CD4-positive, alpha-beta T cell treated with Interleukin-2 at 100 ng/mL for 4 hours (primary cell): ENCODE measurements at regions not wholly inside any gene's neighbourhood (a gene's known extent, or its start where the extent isn't known, plus 50 kb on each side); places are given as distances from the start of the nearest gene placed in this dataset.

Experiments used
- DNase-seq: peaks from one replicate; pipeline ENCODE4 v3.0.0-alpha.2; 2020; ENCODE audit warnings: low spot score

GRCh38 chr5:57836331-57836730, 353.7 kb upstream of the ACTBL2 start:
- no peak for DNase-seq

DNA sequence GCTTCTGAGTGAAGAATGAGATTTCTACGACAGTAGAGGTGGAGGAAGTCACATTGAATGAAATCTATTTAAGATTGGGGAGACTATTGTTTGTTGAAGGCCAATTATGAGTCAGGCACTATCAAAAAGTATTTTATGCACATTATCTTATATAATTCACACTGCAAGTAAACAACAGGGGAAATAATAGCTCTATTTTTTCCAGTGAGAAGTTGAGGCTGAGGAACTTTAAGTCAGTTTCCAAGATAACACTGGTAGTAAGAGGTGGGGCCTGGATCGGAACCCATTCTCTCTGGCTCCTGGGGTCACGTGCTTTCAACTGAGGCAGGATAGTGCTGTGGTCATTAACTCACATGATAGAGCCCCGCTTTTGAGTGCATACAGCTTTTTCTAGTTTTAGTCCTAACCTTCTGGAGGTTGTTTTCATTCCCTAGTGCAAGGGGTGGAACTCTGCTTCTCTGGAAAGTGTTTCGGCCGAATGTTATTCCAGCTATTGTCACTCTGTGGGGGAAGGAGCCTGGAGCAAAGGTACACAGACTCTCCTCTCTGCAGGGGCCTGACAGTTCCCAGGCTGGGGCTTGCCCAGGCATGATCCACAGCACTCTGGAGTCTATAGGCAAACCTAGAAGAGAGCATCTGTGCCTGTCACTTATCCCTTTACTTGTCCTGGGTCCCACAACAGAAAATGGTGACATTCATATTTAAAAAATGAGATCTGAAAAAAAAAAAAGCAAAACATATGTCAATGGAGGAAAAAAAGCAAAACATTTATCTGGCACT, 352.4 kb upstream of the ACTBL2 start:
- DNase-seq = no peak

DNA sequence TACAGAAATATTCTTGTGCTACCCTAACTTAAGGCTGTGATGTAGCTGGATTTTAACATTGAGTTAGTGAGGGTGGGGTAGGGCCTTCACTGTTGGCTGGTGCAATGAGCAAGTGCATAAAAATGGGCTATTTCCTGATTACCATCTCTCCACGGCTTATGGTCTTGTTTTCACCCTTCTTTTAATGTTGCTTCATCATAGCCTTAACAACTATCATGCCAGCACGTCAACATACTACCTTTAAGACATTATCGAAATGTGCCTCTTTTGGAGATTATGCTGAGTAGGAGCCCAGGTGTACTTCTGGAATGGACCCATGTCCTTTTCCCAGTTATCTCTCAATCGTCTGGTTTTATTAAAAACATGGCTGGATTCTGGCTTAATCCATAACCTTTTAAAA, 350.9 kb upstream of the ACTBL2 start:
- no peak for DNase-seq

DNA sequence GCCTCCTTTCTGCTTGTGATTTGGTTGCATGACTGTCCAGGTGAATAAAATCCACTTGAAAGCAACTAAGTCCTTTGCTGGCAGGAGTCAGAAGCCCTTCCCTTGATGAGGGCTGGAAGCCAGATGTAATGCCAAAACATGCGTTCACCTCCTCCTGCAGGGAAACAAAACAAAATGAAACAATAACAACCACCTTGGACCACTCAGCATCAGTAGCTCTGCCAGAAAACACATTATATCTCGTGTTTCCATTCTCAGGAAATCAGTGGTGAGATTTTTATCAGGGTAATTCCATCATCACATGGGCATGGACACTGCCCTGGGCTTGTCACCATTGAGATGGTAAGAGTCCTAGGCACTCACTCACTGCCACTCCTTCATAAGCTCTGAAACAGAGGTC, 350.3 kb upstream of the ACTBL2 start:
- DNase-seq = no peak

DNA sequence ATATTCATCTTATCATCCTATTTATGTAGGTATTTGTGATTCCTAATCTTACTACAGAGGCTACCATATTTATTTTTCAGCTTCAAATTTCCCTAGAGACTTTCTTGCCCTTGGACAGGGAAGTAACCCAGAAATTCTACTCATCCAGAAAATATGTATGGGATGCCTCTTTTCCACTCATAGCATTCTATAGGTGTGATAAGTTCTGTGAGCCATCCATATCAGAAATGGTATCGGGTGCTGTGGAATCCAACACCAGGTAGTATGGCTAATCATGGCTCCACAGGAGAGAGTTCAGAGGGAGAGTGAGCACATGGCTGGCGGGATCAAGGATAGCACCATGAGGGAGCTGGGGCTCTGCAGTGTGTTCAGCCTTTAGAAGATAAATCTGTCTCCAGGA, 349.3 kb upstream of the ACTBL2 start:
- no peak for DNase-seq

DNA sequence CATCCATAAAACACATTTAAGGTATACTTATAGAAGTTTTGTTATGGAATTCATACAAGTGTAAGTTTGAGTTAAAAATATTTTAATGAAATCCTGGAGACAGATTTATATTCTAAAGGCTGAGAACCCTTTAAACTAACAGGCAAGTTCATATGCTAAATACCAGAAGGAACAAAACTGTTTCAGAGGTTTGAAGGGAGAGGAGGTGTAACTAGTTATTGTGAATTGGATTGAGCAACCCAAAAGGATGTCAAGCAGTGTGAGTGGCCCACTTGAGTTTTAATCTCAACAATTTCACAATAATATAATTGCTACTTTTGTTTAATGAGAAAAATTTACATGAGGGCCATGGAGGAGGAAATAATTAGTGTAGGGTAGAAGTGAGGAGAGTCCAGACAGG, 348.5 kb upstream of the ACTBL2 start:
- DNase-seq = no peak

GRCh38 chr5:57828221-57828620, 345.6 kb upstream of the ACTBL2 start:
- no peak for DNase-seq

DNA sequence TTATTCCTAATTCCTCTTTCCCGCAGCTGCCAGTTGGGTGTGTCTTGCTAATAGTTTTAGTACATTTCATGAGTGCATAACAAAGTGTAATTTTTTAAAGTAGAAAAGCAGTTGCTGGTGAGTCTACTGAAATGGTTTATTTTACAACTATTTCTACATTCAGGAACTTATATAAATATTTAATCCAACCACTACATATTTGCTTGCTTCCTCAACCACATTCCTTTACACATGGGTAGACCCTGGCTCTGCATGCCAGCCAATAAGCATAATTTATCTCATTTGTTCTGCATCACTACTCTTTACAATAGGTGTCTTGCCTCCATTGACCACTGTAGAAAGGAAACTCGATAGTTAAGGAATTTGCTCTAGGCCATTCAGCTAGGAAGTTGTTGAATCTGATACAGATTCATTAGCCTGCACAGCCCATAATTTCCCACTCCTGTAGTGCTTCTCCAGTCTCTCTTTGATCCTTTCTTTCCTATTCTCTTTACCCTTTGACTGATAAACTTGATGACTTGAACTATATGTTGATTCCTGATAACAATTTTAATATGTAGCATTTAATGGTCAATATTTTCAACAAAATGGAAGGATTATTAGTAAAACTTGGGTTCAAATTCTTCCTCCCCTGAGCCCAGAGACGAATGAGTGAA, 342.5 kb upstream of the ACTBL2 start:
- DNase-seq = no peak

- no peak for DNase-seq
Observed at GRCh38 chr5:57824623-57825022, 342.0 kb upstream of the ACTBL2 start.

DNA sequence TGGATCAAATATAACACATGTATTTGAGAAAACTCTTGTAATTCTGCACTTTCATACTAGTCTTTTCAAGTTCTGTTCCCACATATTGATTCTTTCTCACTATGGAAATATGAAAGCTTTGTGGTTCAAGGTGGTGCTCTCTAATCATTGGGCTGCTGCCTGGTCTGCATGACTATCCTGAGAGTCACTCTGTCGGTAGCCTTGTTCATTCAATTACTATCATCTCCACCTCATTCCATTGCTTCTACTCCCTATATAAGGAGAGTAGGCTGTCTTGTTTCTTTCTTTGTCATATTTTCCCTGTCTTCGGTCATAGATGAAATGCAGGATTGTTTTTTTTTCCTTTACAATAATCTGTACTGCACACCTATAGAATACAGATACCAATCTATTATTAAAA, 341.4 kb upstream of the ACTBL2 start:
- no peak for DNase-seq

DNA sequence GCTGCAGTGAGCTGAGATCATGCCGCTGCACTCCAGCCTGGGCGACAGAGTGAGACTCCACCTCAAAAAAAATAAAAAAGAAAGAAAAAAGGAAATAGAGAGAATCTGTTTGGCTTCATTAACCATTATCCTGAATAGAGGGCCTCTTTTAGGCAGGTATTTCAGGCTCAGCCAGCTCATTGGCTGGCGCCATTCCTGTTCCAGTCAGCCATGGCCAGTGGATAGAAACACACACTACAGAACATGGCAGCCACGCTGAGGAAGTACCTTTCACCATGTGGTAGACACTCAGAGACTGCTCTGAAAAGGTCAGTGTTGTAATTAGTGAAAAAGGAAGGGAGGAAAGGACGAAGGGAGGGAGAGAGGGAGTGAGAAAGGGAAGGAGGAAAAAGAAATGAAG, 340.0 kb upstream of the ACTBL2 start:
- DNase-seq = no peak

DNA sequence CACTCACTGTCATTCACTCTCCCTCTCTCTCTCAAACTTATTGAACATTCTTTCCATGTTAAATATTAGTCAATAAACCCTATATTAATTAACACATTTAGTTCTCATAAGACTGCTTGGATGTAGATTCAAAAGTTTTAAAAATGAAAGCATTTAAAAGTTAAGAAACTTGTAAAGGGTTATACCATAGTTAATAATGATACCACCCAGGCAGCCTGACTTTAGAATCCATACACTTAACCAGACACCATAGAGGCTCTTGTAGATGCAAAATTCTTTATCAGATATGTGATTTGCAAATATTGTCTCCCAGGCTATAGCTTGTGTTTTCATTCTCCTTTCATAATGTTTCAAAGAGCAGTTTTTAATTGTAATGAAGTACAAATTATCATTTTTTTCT, 335.8 kb upstream of the ACTBL2 start:
- no peak for DNase-seq

- no peak for DNase-seq
Observed at GRCh38 chr5:57817924-57818323, 335.3 kb upstream of the ACTBL2 start.

DNA sequence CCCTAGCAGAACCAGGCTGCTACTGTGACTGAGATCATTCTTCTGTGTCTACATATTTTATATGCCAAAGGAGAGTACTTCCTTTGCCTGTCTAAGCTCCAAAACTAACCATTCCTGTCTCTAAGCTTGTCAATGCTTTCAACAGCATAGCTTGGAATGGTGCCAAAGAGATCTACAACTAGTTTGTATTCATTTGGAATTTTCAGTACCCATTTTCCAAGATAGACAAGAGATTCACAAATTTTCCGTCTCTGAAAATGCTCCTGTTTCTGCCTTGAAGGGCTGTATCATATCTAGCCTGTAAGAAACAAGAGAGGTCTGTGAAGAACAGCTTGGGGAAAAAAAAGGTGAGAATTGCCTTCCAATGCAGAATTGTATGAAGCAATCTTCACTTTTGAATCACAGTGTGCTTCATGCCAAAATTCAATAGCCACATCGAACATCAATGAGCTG, 334.4 kb upstream of the ACTBL2 start:
- no peak for DNase-seq

DNA sequence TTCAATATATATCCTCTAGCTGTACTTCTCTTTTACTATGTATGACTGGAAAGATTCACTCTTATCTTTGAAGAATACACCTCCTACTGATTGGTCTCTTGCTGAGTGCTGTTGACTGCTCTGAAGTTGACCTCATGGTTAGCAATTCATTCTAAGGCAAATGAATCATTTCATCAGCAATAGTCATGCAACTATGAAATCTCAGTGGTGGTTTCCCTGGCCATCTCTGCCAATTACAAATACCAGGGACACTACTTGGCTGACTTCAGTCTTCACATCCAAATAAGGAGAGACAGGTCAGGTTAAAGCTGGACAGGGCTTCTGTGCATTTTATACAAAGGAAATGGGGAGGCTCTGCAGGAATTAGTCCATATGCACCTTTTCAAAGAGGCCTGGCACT, 333.5 kb upstream of the ACTBL2 start:
- no peak for DNase-seq

GRCh38 chr5:57805732-57806131, 323.1 kb upstream of the ACTBL2 start:
- DNase-seq = no peak

- no peak for DNase-seq
Observed at GRCh38 chr5:57805170-57805569, 322.6 kb upstream of the ACTBL2 start.

- no peak for DNase-seq
Observed at GRCh38 chr5:57804505-57804904, 321.9 kb upstream of the ACTBL2 start.

DNA sequence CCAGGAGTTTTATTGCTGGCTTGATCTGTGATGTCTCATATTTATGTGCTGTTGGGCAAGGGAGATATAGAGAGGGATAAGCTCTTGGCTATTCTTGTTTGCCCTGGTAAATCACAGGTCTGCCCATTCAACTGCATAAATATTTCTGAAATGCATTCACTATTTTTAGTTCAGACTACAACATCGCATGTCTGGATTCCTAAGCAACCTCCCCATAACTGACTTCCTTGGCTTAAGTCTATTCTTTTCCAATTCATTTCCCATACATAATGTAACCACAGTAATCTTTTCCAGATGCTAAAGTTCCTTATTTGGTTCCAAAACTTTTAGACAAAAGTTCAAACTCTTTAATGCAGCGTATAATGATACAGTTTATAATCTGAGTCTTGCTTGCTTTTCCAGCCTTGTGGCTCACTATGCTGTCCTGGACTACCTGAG, 321.4 kb upstream of the ACTBL2 start:
- DNase-seq = no peak

GRCh38 chr5:57802131-57802530, 319.5 kb upstream of the ACTBL2 start:
- DNase-seq = no peak

- DNase-seq = no peak
Observed at GRCh38 chr5:57795203-57795602, 312.6 kb upstream of the ACTBL2 start.

- DNase-seq = no peak
Observed at GRCh38 chr5:57791875-57792274, 309.3 kb upstream of the ACTBL2 start.

DNA sequence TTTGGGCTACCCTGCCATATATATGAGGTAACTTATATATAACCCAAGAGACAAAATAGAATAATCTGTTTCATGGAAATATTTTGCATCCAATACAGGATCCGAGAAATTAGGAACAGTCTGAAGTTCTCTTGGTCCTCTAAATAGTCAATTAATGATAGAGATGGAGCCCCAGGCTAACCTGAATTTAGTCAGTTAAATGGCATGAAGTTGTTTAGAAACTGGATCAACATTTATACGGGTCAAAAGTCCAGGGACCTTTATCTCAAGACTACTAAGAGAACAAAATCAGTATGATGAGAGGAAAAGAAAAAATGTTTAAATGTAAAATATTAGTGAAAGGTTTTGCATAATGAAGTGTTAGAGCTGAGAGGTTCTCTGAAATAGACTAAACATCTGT, 303.3 kb upstream of the ACTBL2 start:
- DNase-seq = no peak

GRCh38 chr5:57784121-57784520, 301.5 kb upstream of the ACTBL2 start:
- no peak for DNase-seq
